ENCODE measurements at regions not wholly inside any gene's neighbourhood (a gene's known extent, or its start where the extent isn't known, plus 50 kb on each side); places are given as distances from the start of the nearest gene placed in this dataset.
"Not testable (repeated sequence)": the region's sequence is repeated elsewhere in the genome, so short reads cannot be mapped to it uniquely, and the experiment has no call there.

DNA sequence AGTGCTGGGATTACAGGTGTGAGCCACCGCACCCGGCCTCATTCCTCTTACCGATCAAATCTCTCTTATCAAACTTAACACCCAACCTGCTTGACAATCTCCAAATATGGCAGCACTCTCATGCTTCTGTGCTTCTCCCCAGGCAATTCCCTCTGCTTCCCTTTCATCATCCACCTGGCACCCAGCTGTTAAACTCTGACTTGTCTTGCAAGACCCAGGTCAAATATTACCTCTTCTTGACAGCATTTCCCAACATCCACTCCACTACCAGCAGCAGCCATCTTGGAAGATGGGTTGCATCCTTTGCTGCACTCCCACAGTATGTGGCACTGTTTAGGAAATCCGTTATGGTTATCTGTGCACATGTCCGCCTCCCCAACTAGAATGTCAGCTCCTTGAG is 113.6 kb downstream of the ACTL7B start:
- H4K5ac ChIP-seq (ENCODE audit: low read depth, low read length) = no peak overlapping the region
- no peaks in the 10 kb centered on the region for H3K27me3 ChIP-seq (ENCODE audit: control insufficient read depth, insufficient read depth, low read length)
- no peak overlapping the region for H2AK5ac ChIP-seq (ENCODE audit: low read depth, low read length)
- H3K4me2 ChIP-seq (ENCODE audit: low read depth, low read length) = no peak overlapping the region
- H2BK5ac ChIP-seq (ENCODE audit: low read depth, low read length, poor library complexity, severe bottlenecking) = no peak overlapping the region
- DNase-seq (no peak), ATAC-seq (ENCODE audit: low read depth) (no peak)
- no peak overlapping the region for H3K4me3 ChIP-seq (ENCODE audit: insufficient read depth, low read depth, low read length)
- H4K20me1 ChIP-seq (ENCODE audit: insufficient read depth, low read length) = no peaks in the 10 kb centered on the region
- H2AFZ ChIP-seq (replicated peaks; ENCODE audit: low read length, poor library complexity) = no peak overlapping the region
- H3K14ac ChIP-seq (replicated peaks; ENCODE audit: low read depth, low read length) = no peak overlapping the region
- no peak overlapping the region for H2BK15ac ChIP-seq (ENCODE audit: low read depth, low read length)
- no peak overlapping the region for H3K23ac ChIP-seq (ENCODE audit: low read depth, low read length)
- H3K27ac ChIP-seq (ENCODE audit: insufficient read depth, low read length) = no peak overlapping the region
- H3K56ac ChIP-seq (ENCODE audit: extremely low read depth, insufficient read depth, low read length) = no peak overlapping the region
- H4K8ac ChIP-seq (ENCODE audit: low read depth in 2 of 2, low read length in 2 of 2) = no peak overlapping the region
- H3K9ac ChIP-seq (ENCODE audit: low read depth, low read length) = no peak overlapping the region
- H3K4ac ChIP-seq (ENCODE audit: low read depth, low read length) = no peak overlapping the region
- no peaks in the 10 kb centered on the region for H3K9me1 ChIP-seq (ENCODE audit: insufficient read depth, low read length)
- ChIA-PET POLR2A (ENCODE audit: unreplicated experiment) (no interaction called here), CTCF (no interaction called here)
- H3K36me3 ChIP-seq (ENCODE audit: control insufficient read depth, insufficient read depth, low read length) = no peaks in the 10 kb centered on the region
- H2BK20ac ChIP-seq (ENCODE audit: low read depth, low read length) = no peak overlapping the region
- TF ChIP-seq BHLHE40 (IDR thresholded peaks at IDR 0.05; ENCODE audit: low read depth, low read length) (no peak), MAZ (IDR thresholded peaks at IDR 0.05; ENCODE audit: borderline replicate concordance, low read depth, low read length) (no peak), SMC3 (IDR thresholded peaks at IDR 0.05; ENCODE audit: low read depth, low read length) (no peak), USF2 (IDR thresholded peaks at IDR 0.05; ENCODE audit: low read depth, low read length) (no peak), POLR2A (IDR thresholded peaks at IDR 0.05; ENCODE audit: low read depth, low read length) (no peak), RAD21 (IDR thresholded peaks at IDR 0.05; ENCODE audit: low read length) (no peak)
- TF ChIP-seq, protein P1, sequence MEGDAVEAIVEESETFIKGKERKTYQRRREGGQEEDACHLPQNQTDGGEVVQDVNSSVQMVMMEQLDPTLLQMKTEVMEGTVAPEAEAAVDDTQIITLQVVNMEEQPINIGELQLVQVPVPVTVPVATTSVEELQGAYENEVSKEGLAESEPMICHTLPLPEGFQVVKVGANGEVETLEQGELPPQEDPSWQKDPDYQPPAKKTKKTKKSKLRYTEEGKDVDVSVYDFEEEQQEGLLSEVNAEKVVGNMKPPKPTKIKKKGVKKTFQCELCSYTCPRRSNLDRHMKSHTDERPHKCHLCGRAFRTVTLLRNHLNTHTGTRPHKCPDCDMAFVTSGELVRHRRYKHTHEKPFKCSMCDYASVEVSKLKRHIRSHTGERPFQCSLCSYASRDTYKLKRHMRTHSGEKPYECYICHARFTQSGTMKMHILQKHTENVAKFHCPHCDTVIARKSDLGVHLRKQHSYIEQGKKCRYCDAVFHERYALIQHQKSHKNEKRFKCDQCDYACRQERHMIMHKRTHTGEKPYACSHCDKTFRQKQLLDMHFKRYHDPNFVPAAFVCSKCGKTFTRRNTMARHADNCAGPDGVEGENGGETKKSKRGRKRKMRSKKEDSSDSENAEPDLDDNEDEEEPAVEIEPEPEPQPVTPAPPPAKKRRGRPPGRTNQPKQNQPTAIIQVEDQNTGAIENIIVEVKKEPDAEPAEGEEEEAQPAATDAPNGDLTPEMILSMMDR (conservative IDR thresholded peaks at IDR 0.05; ENCODE audit: low read depth, low read length) = no peak
- H3K9me3 ChIP-seq (ENCODE audit: control insufficient read depth, insufficient read depth, low read length) = no peaks in the 10 kb centered on the region
- no peak overlapping the region for H3K18ac ChIP-seq (ENCODE audit: low read depth, low read length)
- dilution Hi-C loops (cut with HindIII; ENCODE audit: low sequenced_read_pairs, unreplicated experiment) (no loop called here), in situ Hi-C loops (cut with MboI; ENCODE audit: low sequenced_read_pairs) (no loop called here), intact Hi-C loops (cut with micrococcal nuclease) (no loop called here)
- H4K91ac ChIP-seq (ENCODE audit: insufficient read depth, low read depth, low read length) = no peak overlapping the region
- H2BK120ac ChIP-seq (ENCODE audit: low read depth, low read length) = no peak overlapping the region
- no peaks in the 10 kb centered on the region for H3K79me1 ChIP-seq (ENCODE audit: low read depth in 1 of 2, low read length in 2 of 2)
- BruUV-seq (replicated peaks) = no TSS peak
- no peak overlapping the region for H2AK9ac ChIP-seq (replicated peaks; ENCODE audit: low read depth, low read length, poor library complexity)
- no peaks in the 10 kb centered on the region for H3K4me1 ChIP-seq (ENCODE audit: control insufficient read depth, insufficient read depth, low read length)
- 56% methylated on average over 3 of the region's 5 CpGs; no CpG with 5 or more reads in 1 of the 2 experiments for whole genome bisulfite sequencing, 2 experiments (ENCODE audit: extremely low coverage in 2 of 2, insufficient read length in 1 of 2)

GRCh38 chr9:108731292-108731691 is 124.5 kb downstream of the ACTL7B start:
- H3K4me3 ChIP-seq (ENCODE audit: insufficient read depth, low read depth, low read length); BruUV-seq (replicated peaks); H4K91ac ChIP-seq (ENCODE audit: insufficient read depth, low read depth, low read length); H3K4me1 ChIP-seq (ENCODE audit: control insufficient read depth, insufficient read depth, low read length); H3K9me1 ChIP-seq (ENCODE audit: insufficient read depth, low read length); H2BK120ac ChIP-seq (ENCODE audit: low read depth, low read length); H3K27me3 ChIP-seq (ENCODE audit: control insufficient read depth, insufficient read depth, low read length); H2AK9ac ChIP-seq (replicated peaks; ENCODE audit: low read depth, low read length, poor library complexity); H4K20me1 ChIP-seq (ENCODE audit: insufficient read depth, low read length); DNase-seq; POLR2A ChIA-PET (ENCODE audit: unreplicated experiment); H2BK5ac ChIP-seq (ENCODE audit: low read depth, low read length, poor library complexity, severe bottlenecking); H4K5ac ChIP-seq (ENCODE audit: low read depth, low read length); H2BK15ac ChIP-seq (ENCODE audit: low read depth, low read length); intact Hi-C loops (cut with micrococcal nuclease); dilution Hi-C loops (cut with HindIII; ENCODE audit: low sequenced_read_pairs, unreplicated experiment); H2AK5ac ChIP-seq (ENCODE audit: low read depth, low read length); H3K4ac ChIP-seq (ENCODE audit: low read depth, low read length); H2AFZ ChIP-seq (replicated peaks; ENCODE audit: low read length, poor library complexity); H3K23ac ChIP-seq (ENCODE audit: low read depth, low read length); H3K56ac ChIP-seq (ENCODE audit: extremely low read depth, insufficient read depth, low read length); CTCF ChIA-PET; H3K4me2 ChIP-seq (ENCODE audit: low read depth, low read length); H3K27ac ChIP-seq (ENCODE audit: insufficient read depth, low read length); H3K18ac ChIP-seq (ENCODE audit: low read depth, low read length); ATAC-seq (ENCODE audit: low read depth); H3K14ac ChIP-seq (replicated peaks; ENCODE audit: low read depth, low read length); H3K79me1 ChIP-seq (ENCODE audit: low read depth in 1 of 2, low read length in 2 of 2); H2BK20ac ChIP-seq (ENCODE audit: low read depth, low read length); H4K8ac ChIP-seq (ENCODE audit: low read depth in 2 of 2, low read length in 2 of 2); in situ Hi-C loops (cut with MboI; ENCODE audit: low sequenced_read_pairs); H3K36me3 ChIP-seq (ENCODE audit: control insufficient read depth, insufficient read depth, low read length); H3K9ac ChIP-seq (ENCODE audit: low read depth, low read length); H3K9me3 ChIP-seq (ENCODE audit: control insufficient read depth, insufficient read depth, low read length): not testable (repeated sequence)
- no CpG with 5 or more reads among the region's 1 CpG for WGBS, 2 experiments (ENCODE audit: extremely low coverage in 2 of 2, insufficient read length in 1 of 2)
